Activated naive CD8-positive, alpha-beta T cell treated with anti-CD3 and anti-CD28 coated beads, Interleukin-2, amount 10 ng/mL, durations not matched to agents 7 days and 5 days (primary cell): ENCODE measurements at regions not wholly inside any gene's neighbourhood (a gene's known extent, or its start where the extent isn't known, plus 50 kb on each side); places are given as distances from the start of the nearest gene placed in this dataset.

Experiments used
- ATAC-seq: fragments of 150-1000 bp; cut with Tn5 transposase; one replicate; pipeline ENCODE4 v1.10.0; 2021; ENCODE audit warnings: low read depth, moderate library complexity
- POLR2A ChIA-PET: fragments of 350-600 bp; sonication (Branson Sonifier 250); formaldehyde crosslinking; loops from one replicate; lab custom pipeline; 2021; ENCODE audit warnings: antibody characterized with exemption; lab: Charles Lee
- DNase-seq: peaks from one replicate; pipeline ENCODE4 v3.0.0; 2021
- H3K27ac Mint-ChIP-seq: one replicate; pipeline ENCODE4 v1.8.0; 2022; ENCODE audit warnings: mild to moderate bottlenecking, mixed read lengths
- H3K27me3 Mint-ChIP-seq: one replicate; pipeline ENCODE4 v1.8.0; 2022; ENCODE audit warnings: mild to moderate bottlenecking, moderate library complexity, mixed read lengths
- H3K36me3 Mint-ChIP-seq: one replicate; pipeline ENCODE4 v1.8.0; 2021; ENCODE audit warnings: mild to moderate bottlenecking, mixed read lengths
- H3K4me1 Mint-ChIP-seq: one replicate; pipeline ENCODE4 v1.8.0; 2021; ENCODE audit warnings: mixed read lengths
- H3K4me3 Mint-ChIP-seq: one replicate; pipeline ENCODE4 v1.8.0; 2022; ENCODE audit warnings: mild to moderate bottlenecking, moderate library complexity, mixed read lengths
- H3K9me3 Mint-ChIP-seq: one replicate; pipeline ENCODE4 v1.8.0; 2021; ENCODE audit warnings: mixed read lengths

GRCh38 chr4:11604821-11605220 lies 176.1 kb upstream of the HS3ST1 start:
- POLR2A ChIA-PET: no interaction called here
- peaks cover 7% of the 10 kb centered on the region for H3K27me3 Mint-ChIP-seq
- DNase-seq (no peak), ATAC-seq (no peak)
- no peaks in the 10 kb centered on the region for H3K9me3 Mint-ChIP-seq
- no peaks in the 10 kb centered on the region for H3K4me1 Mint-ChIP-seq
- H3K36me3 Mint-ChIP-seq: no peaks in the 10 kb centered on the region
- H3K4me3 Mint-ChIP-seq: no peak overlapping the region
- H3K27ac Mint-ChIP-seq: no peak overlapping the region

- Mint-ChIP-seq H3K36me3 (no peaks in the 10 kb centered on the region), H3K4me3 (no peak overlapping the region), H3K9me3 (no peaks in the 10 kb centered on the region), H3K27ac (no peak overlapping the region), H3K27me3 (peaks cover 7% of the 10 kb centered on the region), H3K4me1 (no peaks in the 10 kb centered on the region)
- POLR2A ChIA-PET: no interaction called here
- ATAC-seq: no peak
- no peak for DNase-seq
Measured at GRCh38 chr4:11603591-11604194, 175.0 kb upstream of the HS3ST1 start.

GRCh38 chr4:11602606-11603340 lies 174.1 kb upstream of the HS3ST1 start:
- no peaks in the 10 kb centered on the region for H3K9me3 Mint-ChIP-seq
- POLR2A ChIA-PET: no interaction called here
- DNase-seq (no peak), ATAC-seq (no peak)
- no peak overlapping the region for H3K4me3 Mint-ChIP-seq
- no peak overlapping the region for H3K27ac Mint-ChIP-seq
- H3K36me3 Mint-ChIP-seq: no peaks in the 10 kb centered on the region
- peaks cover 7% of the 10 kb centered on the region for H3K27me3 Mint-ChIP-seq
- peaks cover 1% of the 10 kb centered on the region for H3K4me1 Mint-ChIP-seq

GRCh38 chr4:11599064-11599463 lies 170.4 kb upstream of the HS3ST1 start:
- H3K27ac Mint-ChIP-seq: no peak overlapping the region
- ATAC-seq (no peak), DNase-seq (no peak)
- peaks cover 7% of the 10 kb centered on the region for H3K4me1 Mint-ChIP-seq
- peaks cover 2% of the 10 kb centered on the region for H3K36me3 Mint-ChIP-seq
- POLR2A ChIA-PET: no interaction called here
- no peaks in the 10 kb centered on the region for H3K9me3 Mint-ChIP-seq
- H3K4me3 Mint-ChIP-seq: no peak overlapping the region
- peaks cover 4% of the 10 kb centered on the region for H3K27me3 Mint-ChIP-seq

- Mint-ChIP-seq H3K4me3 (no peak overlapping the region), H3K36me3 (peaks cover 2% of the 10 kb centered on the region), H3K4me1 (peaks cover 7% of the 10 kb centered on the region), H3K27ac (no peak overlapping the region), H3K27me3 (peaks cover 4% of the 10 kb centered on the region), H3K9me3 (no peaks in the 10 kb centered on the region)
- ATAC-seq (no peak), DNase-seq (no peak)
- POLR2A ChIA-PET: no interaction called here
Measured at GRCh38 chr4:11598591-11598990, 169.9 kb upstream of the HS3ST1 start.

- peaks cover 2% of the 10 kb centered on the region for H3K36me3 Mint-ChIP-seq
- POLR2A ChIA-PET: no interaction called here
- peaks cover 7% of the 10 kb centered on the region for H3K4me1 Mint-ChIP-seq
- DNase-seq (no peak), ATAC-seq (no peak)
- H3K9me3 Mint-ChIP-seq: no peaks in the 10 kb centered on the region
- H3K4me3 Mint-ChIP-seq: peak overlapping the region; percentile 3
- no peak overlapping the region for H3K27ac Mint-ChIP-seq
- H3K27me3 Mint-ChIP-seq: peaks cover 4% of the 10 kb centered on the region
Measured at GRCh38 chr4:11597506-11597905, 168.8 kb upstream of the HS3ST1 start.

- Mint-ChIP-seq H3K36me3 (peaks cover 2% of the 10 kb centered on the region), H3K4me1 (peaks cover 7% of the 10 kb centered on the region)
- POLR2A ChIA-PET: no interaction called here
Measured at GRCh38 chr4:11596989-11597388, 168.3 kb upstream of the HS3ST1 start.

GRCh38 chr4:11593576-11594116 lies 165.0 kb upstream of the HS3ST1 start:
- POLR2A ChIA-PET: no interaction called here
- Mint-ChIP-seq H3K9me3 (no peaks in the 10 kb centered on the region), H3K4me3 (no peak overlapping the region), H3K27me3 (no peaks in the 10 kb centered on the region), H3K36me3 (peaks cover 2% of the 10 kb centered on the region), H3K27ac (no peak overlapping the region), H3K4me1 (peaks cover 7% of the 10 kb centered on the region)
- DNase-seq (no peak), ATAC-seq (no peak)

More at GRCh38 chr4:11596989-11597388, 168.3 kb upstream of the HS3ST1 start:
- DNase-seq (no peak), ATAC-seq (no peak)
- Mint-ChIP-seq H3K4me3 (no peak overlapping the region), H3K9me3 (no peaks in the 10 kb centered on the region), H3K27me3 (peaks cover 4% of the 10 kb centered on the region), H3K27ac (no peak overlapping the region)

GRCh38 chr4:11592276-11592675 lies 163.6 kb upstream of the HS3ST1 start:
- Mint-ChIP-seq H3K4me1 (peaks cover 2% of the 10 kb centered on the region), H3K9me3 (no peaks in the 10 kb centered on the region), H3K27ac (no peak overlapping the region), H3K4me3 (no peak overlapping the region), H3K36me3 (peaks cover 2% of the 10 kb centered on the region), H3K27me3 (no peaks in the 10 kb centered on the region)
- ATAC-seq (no peak), DNase-seq (no peak)
- POLR2A ChIA-PET: no interaction called here

GRCh38 chr4:11590132-11590531 lies 161.4 kb upstream of the HS3ST1 start:
- H3K4me1 Mint-ChIP-seq: no peaks in the 10 kb centered on the region
- DNase-seq (no peak), ATAC-seq (no peak)
- H3K27me3 Mint-ChIP-seq: peaks cover 2% of the 10 kb centered on the region
- POLR2A ChIA-PET: no interaction called here
- H3K27ac Mint-ChIP-seq: no peak overlapping the region
- no peaks in the 10 kb centered on the region for H3K9me3 Mint-ChIP-seq
- no peak overlapping the region for H3K4me3 Mint-ChIP-seq
- H3K36me3 Mint-ChIP-seq: no peaks in the 10 kb centered on the region

GRCh38 chr4:11589676-11590075 lies 161.0 kb upstream of the HS3ST1 start:
- no peaks in the 10 kb centered on the region for H3K4me1 Mint-ChIP-seq
- DNase-seq (no peak), ATAC-seq (no peak)
- no peak overlapping the region for H3K4me3 Mint-ChIP-seq
- H3K27ac Mint-ChIP-seq: no peak overlapping the region
- POLR2A ChIA-PET: no interaction called here
- H3K27me3 Mint-ChIP-seq: peaks cover 2% of the 10 kb centered on the region
- H3K9me3 Mint-ChIP-seq: no peaks in the 10 kb centered on the region
- H3K36me3 Mint-ChIP-seq: no peaks in the 10 kb centered on the region

- H3K27ac Mint-ChIP-seq: no peak overlapping the region
- no peak for ATAC-seq
- H3K4me1 Mint-ChIP-seq: no peaks in the 10 kb centered on the region
- no peaks in the 10 kb centered on the region for H3K9me3 Mint-ChIP-seq
- no peak overlapping the region for H3K4me3 Mint-ChIP-seq
- DNase-seq: no peak
- H3K27me3 Mint-ChIP-seq: peaks cover 2% of the 10 kb centered on the region
- no peaks in the 10 kb centered on the region for H3K36me3 Mint-ChIP-seq
- POLR2A ChIA-PET: no interaction called here
Measured at GRCh38 chr4:11587797-11588196, 159.1 kb upstream of the HS3ST1 start.

- peaks cover 4% of the 10 kb centered on the region for H3K9me3 Mint-ChIP-seq
- H3K4me1 Mint-ChIP-seq: no peaks in the 10 kb centered on the region
- POLR2A ChIA-PET: no interaction called here
- no peak overlapping the region for H3K27ac Mint-ChIP-seq
- H3K27me3 Mint-ChIP-seq: peaks cover 2% of the 10 kb centered on the region
- DNase-seq (no peak), ATAC-seq (no peak)
- no peaks in the 10 kb centered on the region for H3K36me3 Mint-ChIP-seq
- H3K4me3 Mint-ChIP-seq: no peak overlapping the region
Measured at GRCh38 chr4:11585506-11585905, 156.8 kb upstream of the HS3ST1 start.

- POLR2A ChIA-PET: no interaction called here
- Mint-ChIP-seq H3K4me1 (no peaks in the 10 kb centered on the region), H3K36me3 (no peaks in the 10 kb centered on the region), H3K9me3 (peaks cover 2% of the 10 kb centered on the region), H3K4me3 (no peak overlapping the region), H3K27me3 (no peaks in the 10 kb centered on the region), H3K27ac (no peak overlapping the region)
- DNase-seq (no peak), ATAC-seq (no peak)
Measured at GRCh38 chr4:11568511-11568910, 139.8 kb upstream of the HS3ST1 start.
